UCSD-AML1 (cell line): ENCODE measurements at regions not wholly inside any gene's neighbourhood (a gene's known extent, or its start where the extent isn't known, plus 50 kb on each side); places are given as distances from the start of the nearest gene placed in this dataset.

Source experiments
- DNase-seq: peaks from one replicate; lab custom pipeline; 2025; ENCODE audit not compliant: unreplicated experiment; lab: John Stamatoyannopoulos, UW

DNA sequence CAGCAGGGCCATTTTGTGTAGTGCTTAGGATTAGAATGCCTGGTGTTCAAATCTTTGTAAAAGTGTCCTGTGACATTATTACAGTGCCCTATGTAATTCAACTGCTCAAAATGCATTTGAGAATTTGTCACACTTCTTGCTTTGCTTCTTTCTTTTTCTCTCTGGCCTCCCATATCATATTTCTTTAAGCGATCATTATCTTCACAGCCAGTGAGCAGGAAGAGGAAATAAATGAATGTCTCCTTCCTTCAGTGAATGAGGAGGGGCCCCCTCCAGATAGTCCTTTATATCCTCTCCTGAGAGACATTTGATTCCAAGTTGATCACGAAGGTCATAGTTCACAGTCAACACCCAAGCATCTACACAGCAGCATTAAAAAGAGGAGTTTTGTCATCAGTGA, 425.1 kb upstream of the NPVF start:
- DNase-seq, result no peak

GRCh38 chr7:25656071-25656470, 427.8 kb upstream of the NPVF start:
- DNase-seq, result no peak

GRCh38 chr7:25656581-25657026, 428.3 kb upstream of the NPVF start:
- no peak for DNase-seq

GRCh38 chr7:25658375-25658774, 430.1 kb upstream of the NPVF start:
- no peak for DNase-seq

GRCh38 chr7:25659841-25660240, 431.6 kb upstream of the NPVF start:
- no peak for DNase-seq

- DNase-seq, result no peak
Observed at GRCh38 chr7:25662841-25663800, 434.8 kb upstream of the NPVF start.

- DNase-seq, result no peak
Observed at GRCh38 chr7:25663877-25664276, 435.6 kb upstream of the NPVF start.

DNA sequence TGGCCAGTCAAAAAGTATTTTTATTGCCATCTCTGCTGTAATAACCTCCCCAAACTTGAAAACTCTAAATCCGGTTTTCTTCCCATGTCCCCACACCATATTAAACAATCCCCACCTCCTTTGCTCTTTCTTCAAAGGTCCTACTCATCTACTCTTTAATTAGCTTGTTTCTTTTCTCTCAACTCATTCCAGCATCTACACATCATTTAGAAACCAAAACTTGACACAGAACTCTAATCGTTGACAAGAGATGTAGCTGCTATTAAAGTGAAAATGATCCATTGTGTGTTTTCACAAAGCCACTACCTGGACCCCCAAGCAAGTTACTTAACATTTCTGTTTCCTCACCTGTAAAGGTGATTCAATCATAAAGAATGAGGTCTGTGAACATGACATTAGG, 436.3 kb upstream of the NPVF start:
- DNase-seq, result no peak

- DNase-seq, result no peak
Observed at GRCh38 chr7:25665374-25665773, 437.1 kb upstream of the NPVF start.

DNA sequence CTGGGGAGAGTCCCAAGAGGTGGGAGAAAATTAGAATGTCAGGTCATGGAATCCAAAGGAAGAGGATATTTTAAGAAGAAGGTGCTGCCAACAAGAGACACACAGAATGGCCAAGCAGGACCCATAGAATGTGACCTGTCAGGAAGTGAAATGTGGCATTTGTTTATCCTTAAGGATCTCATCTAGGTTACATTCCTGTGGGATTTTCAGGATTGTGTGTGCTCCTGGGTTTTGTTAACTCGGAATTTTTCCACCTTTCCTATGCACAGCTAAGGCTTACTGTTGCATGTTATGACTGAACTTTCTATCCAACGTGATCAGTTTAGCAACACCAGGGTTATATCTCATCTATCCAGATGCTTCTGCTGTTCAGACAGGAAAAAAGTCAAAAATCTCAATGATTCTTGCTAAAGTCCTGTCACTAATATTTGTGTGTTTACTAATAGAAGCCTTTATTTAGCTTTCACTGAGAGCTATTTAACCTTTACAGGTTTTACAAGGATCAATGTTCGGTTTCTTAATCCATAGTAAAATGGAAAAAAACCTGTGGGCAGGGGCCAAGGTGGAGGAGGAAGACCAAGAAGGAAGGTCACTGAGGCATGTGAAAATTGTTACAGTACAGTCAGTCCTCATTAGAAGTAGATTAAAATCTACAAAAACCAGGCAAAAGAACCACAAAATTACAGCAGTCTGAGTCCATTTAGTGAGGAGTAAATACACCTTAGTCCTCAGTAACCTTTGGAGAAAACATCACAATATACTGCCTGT, 437.8 kb upstream of the NPVF start:
- no peak for DNase-seq

- DNase-seq, result no peak
Observed at GRCh38 chr7:25666671-25667060, 438.4 kb upstream of the NPVF start.

DNA sequence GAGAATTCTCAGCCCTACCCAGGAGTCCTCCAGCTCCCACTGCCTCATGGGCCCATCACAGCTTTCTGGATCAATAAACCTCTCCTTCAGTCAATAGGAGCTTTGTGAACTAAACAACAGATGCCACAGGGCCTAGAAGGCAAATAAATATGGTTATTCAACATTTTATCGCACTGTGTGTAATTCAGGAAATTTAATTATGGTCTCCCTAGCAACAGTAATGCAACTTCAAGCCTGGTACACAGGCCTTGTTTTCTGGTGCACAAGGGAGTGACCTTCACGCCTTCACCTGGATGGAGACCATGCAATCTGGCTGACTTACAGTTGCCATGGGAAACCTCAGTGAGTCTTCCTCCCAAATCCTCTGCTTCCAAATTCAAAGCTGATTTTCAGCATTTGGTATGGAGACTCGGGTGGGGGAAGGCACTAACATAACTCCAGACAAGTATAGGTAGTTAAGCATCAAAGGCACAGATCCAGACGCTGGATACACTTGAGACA, 441.0 kb upstream of the NPVF start:
- DNase-seq, result no peak

GRCh38 chr7:25669961-25670841, 441.9 kb upstream of the NPVF start:
- no peak for DNase-seq

- DNase-seq, result no peak
Observed at GRCh38 chr7:25671111-25671510, 442.8 kb upstream of the NPVF start.

- DNase-seq, result no peak
Observed at GRCh38 chr7:25672496-25672895, 444.2 kb upstream of the NPVF start.

- DNase-seq, result no peak
Observed at GRCh38 chr7:25675789-25676474, 447.6 kb upstream of the NPVF start.

DNA sequence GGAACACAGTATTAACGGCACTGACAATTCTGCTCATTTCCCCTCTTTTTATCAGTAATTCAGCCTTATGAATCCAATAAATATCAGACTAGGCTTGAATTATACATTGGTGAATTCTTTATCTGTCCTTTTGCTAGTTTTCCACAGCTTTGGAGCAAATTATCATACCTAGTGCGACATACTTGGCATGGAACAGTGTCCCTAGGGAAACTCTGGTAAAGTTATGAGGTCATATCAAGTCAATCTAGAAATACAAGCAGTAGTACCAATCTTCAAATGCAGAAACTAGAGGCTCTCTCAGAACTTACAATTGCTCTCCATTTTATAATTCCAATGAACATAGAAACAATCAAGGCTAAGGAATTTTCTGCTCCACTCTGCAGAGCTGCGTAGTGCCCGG, 449.3 kb upstream of the NPVF start:
- no peak for DNase-seq

- DNase-seq, result no peak
Observed at GRCh38 chr7:25678215-25678614, 449.9 kb upstream of the NPVF start.

- DNase-seq, result no peak
Observed at GRCh38 chr7:25680636-25681035, 452.4 kb upstream of the NPVF start.

- DNase-seq, result no peak
Observed at GRCh38 chr7:25684360-25684759, 456.1 kb upstream of the NPVF start.
